Spinal cord (tissue), 9 donors: ENCODE measurements at regions not wholly inside any gene's neighbourhood (a gene's known extent, or its start where the extent isn't known, plus 50 kb on each side); places are given as distances from the start of the nearest gene placed in this dataset.

Experiments used
- DNase-seq, 6 donors: peaks; one replicate each; pipeline versions ENCODE4 v3.0.0 to v3.0.0-alpha.2; 2013 to 2015; ENCODE audit warnings: low spot score in 6 of 6, low read depth in 4 of 6
- H3K27ac ChIP-seq: one replicate; pipeline ENCODE4 v1.5.1; 2013; ENCODE audit warnings: low read depth, low read length, control low read depth
- H3K27me3 ChIP-seq: one replicate; pipeline ENCODE4 v1.6.1; 2013; ENCODE audit warnings: low read length; ENCODE audit not compliant: control insufficient read depth, insufficient read depth
- H3K36me3 ChIP-seq: one replicate; pipeline ENCODE4 v1.6.1; 2013; ENCODE audit warnings: low read length; ENCODE audit not compliant: control insufficient read depth, insufficient read depth
- H3K4me1 ChIP-seq: one replicate; pipeline ENCODE4 v1.6.1; 2013; ENCODE audit warnings: low read length; ENCODE audit not compliant: control insufficient read depth, insufficient read depth
- H3K4me3 ChIP-seq: one replicate; pipeline ENCODE4 v1.5.1; 2013; ENCODE audit warnings: low read depth, low read length, control low read depth
- H3K9me3 ChIP-seq: one replicate; pipeline ENCODE4 v1.6.1; 2013; ENCODE audit warnings: low read length; ENCODE audit not compliant: control insufficient read depth, insufficient read depth
- WGBS: methylation state at CpG from one replicate; pipeline ENCODE4 v1.1.5; 2013; ENCODE audit warnings: missing lambda C conversion rate; ENCODE audit not compliant: insufficient coverage; 5-methylcytosine and 5-hydroxymethylcytosine counted together
- donor health status: healthy.

DNA sequence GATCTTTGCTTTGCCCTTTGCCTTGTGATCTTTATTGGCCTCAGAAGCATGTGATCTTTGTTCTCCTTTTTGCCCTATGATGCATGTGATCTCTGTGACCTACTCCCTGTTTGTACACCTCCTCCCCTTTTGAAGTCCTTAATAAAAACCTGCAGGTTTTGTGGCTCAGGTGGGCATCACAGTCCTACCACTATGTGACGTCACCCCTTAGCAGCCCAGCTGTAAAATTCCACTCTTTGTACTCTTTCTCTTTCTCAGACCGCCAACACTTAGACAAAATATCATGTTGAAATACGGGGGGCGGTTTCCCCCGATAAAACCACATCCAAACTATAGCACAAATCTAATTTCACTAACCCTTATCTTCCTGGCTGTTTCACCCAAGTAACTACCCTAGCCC is 76.7 kb upstream of the RAPGEF4 start:
- Histone ChIP-seq H3K4me1 (no peaks in the 10 kb centered on the region), H3K4me3 (no peak overlapping the region), H3K36me3 (no peaks in the 10 kb centered on the region), H3K9me3 (no peaks in the 10 kb centered on the region), H3K27me3 (no peaks in the 10 kb centered on the region), H3K27ac (no peak overlapping the region)
- DNase-seq: no peak
- 99% methylated on average over 5 of the region's 5 CpGs for WGBS

DNA sequence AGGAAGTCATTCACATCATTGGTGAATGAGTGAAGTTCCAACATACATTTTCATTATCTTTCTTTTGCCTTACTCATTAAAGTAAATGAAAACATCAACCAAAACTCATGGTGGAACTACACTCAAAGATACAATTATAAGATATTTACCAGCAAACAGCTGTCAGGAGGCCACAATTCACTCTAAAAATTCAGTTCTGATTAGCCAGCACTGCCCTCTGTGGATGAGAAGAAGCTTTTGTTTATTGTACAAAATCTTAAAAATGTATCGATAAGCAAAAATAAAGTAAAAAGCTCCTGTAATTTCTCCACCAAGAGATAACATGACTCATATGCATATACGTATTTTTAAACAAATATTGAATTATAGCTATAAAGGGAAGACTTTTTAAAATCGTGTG is 73.5 kb upstream of the RAPGEF4 start:
- no peak overlapping the region for H3K4me3 ChIP-seq
- H3K36me3 ChIP-seq: no peaks in the 10 kb centered on the region
- H3K27ac ChIP-seq: no peak overlapping the region
- H3K4me1 ChIP-seq: no peaks in the 10 kb centered on the region
- H3K9me3 ChIP-seq: no peaks in the 10 kb centered on the region
- no CpG with 5 or more reads among the region's 3 CpGs for WGBS
- no peaks in the 10 kb centered on the region for H3K27me3 ChIP-seq
- peak in 1 of 6 donors; percentile 26 for DNase-seq

DNA sequence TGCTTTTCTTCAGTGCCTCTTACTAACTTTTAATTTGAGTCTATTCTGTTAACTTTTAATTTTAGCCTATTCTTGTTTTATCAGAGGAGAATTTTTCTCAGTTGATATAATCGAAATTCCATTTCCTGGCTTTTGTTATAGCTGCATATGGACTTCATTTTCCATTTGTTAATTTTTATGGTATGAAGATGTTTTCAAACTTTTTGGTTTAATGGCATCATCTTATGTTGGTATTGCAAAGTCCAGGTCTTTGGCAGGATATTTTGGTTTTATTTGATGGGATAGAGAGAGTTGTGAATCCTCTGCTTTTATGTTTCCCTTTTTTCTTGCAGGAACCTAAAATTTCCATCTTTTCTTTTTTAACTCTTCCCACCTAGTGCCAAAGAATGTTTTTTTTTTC is 70.9 kb upstream of the RAPGEF4 start:
- Histone ChIP-seq H3K4me3 (no peak overlapping the region), H3K27ac (no peak overlapping the region), H3K36me3 (no peaks in the 10 kb centered on the region), H3K9me3 (no peaks in the 10 kb centered on the region), H3K27me3 (no peaks in the 10 kb centered on the region), H3K4me1 (no peaks in the 10 kb centered on the region)
- no peak for DNase-seq
- WGBS: no CpG with 5 or more reads among the region's 1 CpG

DNA sequence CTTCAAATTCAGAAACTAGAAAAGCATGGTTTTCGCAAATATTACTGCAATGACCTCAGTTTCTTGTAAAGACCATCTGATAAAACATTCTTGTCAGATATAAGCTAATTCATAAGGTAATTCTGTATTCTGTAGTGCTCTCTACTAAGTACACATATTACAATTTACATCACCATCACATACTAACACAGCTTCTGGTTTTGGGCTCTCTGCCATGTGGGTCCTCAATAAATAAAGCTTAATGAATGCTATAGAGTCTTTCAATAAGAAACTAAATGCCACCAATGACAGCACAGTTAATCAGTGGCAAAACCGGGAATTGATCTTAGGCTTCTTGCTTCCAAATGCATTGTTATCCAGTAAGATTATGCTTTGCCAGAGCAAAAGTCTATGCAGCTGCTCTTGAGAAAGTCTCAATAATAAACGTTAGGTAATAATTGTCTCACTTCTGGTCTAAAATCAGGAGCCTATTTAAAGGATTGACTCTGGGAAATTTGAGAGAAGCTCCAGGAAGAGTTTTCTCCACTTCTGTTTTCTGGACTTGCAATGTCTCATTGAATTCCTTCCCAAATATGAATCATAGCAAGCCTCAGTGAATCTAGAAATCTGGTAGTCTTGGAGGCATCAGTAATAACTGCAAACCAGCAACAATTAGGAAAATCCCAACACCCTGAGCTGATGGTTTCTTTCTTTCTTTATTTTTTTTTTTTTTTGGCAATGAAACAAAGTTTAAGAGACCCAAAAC is 67.9 kb upstream of the RAPGEF4 start:
- H3K4me3 ChIP-seq: no peak overlapping the region
- no peaks in the 10 kb centered on the region for H3K27me3 ChIP-seq
- H3K27ac ChIP-seq: no peak overlapping the region
- DNase-seq: peak in 3 of 6 donors; percentile 38 to 86 (median 43)
- H3K4me1 ChIP-seq: no peaks in the 10 kb centered on the region
- H3K36me3 ChIP-seq: no peaks in the 10 kb centered on the region
- WGBS: 17% methylated on average over 1 of the region's 3 CpGs
- H3K9me3 ChIP-seq: no peaks in the 10 kb centered on the region

DNA sequence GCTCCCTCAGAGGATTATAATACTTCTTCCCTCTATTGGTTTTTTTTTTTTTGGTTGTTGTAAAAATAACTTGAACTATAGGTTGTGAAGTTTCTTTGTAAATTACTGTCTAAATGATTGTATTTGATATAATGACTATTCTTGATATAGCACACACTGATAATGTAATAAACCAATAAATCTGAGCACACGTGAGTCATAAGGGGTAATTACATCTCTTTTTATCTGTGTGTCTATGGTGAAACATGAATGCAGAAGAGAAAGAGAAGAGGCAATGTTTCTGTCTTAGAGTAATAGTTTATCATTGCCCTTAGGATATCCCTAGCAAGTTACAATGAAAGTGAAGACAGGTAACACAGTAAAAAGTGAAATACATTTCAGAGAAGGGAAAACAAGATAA is 64.1 kb upstream of the RAPGEF4 start:
- WGBS: no CpG with 5 or more reads among the region's 1 CpG
- Histone ChIP-seq H3K36me3 (peaks cover 3% of the 10 kb centered on the region), H3K4me1 (peaks cover 6% of the 10 kb centered on the region), H3K27me3 (no peaks in the 10 kb centered on the region), H3K27ac (no peak overlapping the region), H3K4me3 (no peak overlapping the region), H3K9me3 (no peaks in the 10 kb centered on the region)
- DNase-seq: no peak

DNA sequence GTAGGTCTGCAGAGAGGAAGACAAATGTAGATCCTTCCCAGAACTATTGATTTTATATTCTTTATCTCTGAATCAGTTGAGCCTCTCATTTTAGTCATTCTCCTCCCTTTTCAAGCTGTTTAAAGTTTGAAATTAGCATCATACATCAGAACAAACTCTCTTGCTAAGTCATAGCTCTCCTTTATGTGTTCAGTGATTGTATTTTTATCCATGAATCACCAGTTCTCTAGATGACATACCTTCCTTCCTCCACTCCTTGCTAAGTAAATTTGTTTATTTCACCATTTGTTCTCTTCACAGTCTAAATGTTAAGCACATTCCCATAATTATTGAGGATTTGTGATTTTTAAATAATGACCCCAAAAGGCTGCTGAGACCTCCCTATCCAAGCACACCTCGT is 63.5 kb upstream of the RAPGEF4 start:
- Histone ChIP-seq H3K36me3 (peaks cover 3% of the 10 kb centered on the region), H3K4me1 (peaks cover 6% of the 10 kb centered on the region), H3K27me3 (no peaks in the 10 kb centered on the region), H3K9me3 (no peaks in the 10 kb centered on the region), H3K4me3 (no peak overlapping the region), H3K27ac (no peak overlapping the region)
- WGBS: no CpG with 5 or more reads among the region's 1 CpG
- DNase-seq: no peak

DNA sequence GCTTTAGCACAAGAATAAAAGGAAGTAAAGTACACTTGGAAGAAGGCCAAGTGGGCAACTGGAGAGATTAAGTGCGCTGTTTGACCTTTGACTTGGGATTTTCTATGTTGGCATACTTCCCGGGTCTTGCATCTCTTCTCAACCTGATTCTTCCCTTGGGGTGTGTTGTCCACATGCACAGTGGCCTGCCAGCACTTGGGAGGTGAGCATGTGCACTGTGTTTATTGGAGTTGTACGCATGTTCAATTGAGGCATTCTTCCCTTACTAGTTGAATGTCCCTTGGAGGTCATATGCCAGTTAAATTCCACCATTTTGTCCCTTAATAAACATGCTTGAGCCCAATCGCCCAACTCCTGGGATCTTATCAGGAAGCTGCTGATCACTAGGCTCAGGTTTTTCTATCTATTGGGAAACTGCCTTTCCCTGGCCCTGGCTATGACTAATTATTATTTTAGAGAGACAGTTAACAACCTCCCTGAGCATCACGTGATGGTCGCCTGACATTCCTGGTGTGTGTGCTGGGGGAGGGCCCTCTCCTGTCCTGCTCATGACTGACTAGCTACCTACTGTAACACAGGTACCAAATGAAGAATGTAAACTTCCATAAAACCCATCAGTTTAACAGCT is 62.5 kb upstream of the RAPGEF4 start:
- Histone ChIP-seq H3K36me3 (peaks cover 3% of the 10 kb centered on the region), H3K27ac (no peak overlapping the region), H3K4me3 (no peak overlapping the region), H3K27me3 (no peaks in the 10 kb centered on the region), H3K9me3 (no peaks in the 10 kb centered on the region), H3K4me1 (peaks cover 6% of the 10 kb centered on the region)
- 71% methylated on average over 1 of the region's 6 CpGs for WGBS
- DNase-seq: peak in 2 of 6 donors; percentile 14 to 59

DNA sequence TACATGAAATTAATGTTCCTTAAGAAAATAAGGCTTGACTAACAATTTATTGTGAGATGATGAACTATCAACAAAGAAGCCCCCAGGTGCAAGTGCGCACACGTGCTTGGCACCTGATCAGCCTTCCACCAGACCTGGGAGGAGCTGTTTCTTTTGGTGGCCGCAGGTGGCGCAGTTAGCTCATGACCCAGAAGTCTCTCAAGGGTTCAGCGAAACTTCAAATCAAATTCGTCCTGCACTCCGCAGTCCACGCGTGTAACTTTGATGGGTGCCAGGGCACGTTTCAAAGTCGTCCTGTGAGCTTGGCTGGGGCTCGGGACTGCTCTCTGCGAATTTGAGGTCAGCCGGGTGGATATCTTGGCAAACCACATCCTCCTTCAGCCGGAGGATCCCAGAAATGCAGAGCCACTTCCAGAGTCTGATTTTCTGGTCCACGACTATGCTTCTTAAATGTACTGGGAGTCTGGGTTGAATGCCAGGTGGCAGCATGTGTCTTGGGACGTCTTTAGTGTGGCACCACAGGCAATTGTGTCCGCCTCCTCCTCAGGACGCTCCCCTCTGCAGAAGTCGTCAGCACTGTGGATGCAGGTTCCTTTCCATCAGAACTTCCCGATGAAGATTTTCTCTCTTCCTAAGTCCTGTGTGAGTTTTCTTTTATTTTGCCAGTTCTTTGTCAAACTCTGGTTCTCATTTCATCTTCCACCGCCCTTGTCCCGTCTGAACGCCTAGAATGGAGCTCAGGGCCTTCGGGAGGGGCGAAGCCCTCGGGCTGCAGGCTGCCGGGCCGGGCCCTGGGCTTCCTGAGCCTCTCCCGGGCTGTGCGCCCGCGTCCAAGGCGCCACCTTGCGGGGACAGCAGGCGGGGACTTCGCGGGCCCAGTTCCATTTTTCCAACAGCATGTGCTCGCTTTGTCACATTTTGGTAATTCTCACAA is 61.3 kb upstream of the RAPGEF4 start:
- H3K36me3 ChIP-seq: peaks cover 3% of the 10 kb centered on the region
- peaks cover 6% of the 10 kb centered on the region for H3K4me1 ChIP-seq
- DNase-seq: peak in 1 of 6 donors; percentile 5
- no peaks in the 10 kb centered on the region for H3K9me3 ChIP-seq
- H3K27ac ChIP-seq: no peak overlapping the region
- H3K27me3 ChIP-seq: no peaks in the 10 kb centered on the region
- WGBS: 53% methylated on average over 35 of the region's 39 CpGs
- H3K4me3 ChIP-seq: no peak overlapping the region

DNA sequence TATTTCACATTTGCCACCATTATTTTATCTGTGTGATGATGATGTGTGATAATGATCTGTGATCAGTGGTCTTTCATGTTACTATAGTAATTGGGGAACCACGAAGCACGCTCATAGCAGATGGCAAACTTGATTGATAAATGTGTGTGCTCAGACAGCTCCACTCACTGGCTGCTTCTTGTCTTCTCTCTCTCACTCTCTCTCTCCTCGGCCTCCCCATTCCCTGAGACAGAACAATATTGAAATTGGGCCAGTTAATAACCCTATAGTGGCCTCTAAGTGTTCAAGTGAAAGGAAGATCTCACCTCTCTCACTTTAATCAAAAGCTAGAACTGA is 60.7 kb upstream of the RAPGEF4 start:
- Histone ChIP-seq H3K4me1 (peaks cover 6% of the 10 kb centered on the region), H3K9me3 (no peaks in the 10 kb centered on the region), H3K4me3 (no peak overlapping the region), H3K27me3 (no peaks in the 10 kb centered on the region), H3K27ac (no peak overlapping the region), H3K36me3 (peaks cover 3% of the 10 kb centered on the region)
- no CpG with 5 or more reads among the region's 3 CpGs for WGBS
- no peak for DNase-seq
